ENCODE measurements at regions not wholly inside any gene's neighbourhood (a gene's known extent, or its start where the extent isn't known, plus 50 kb on each side); places are given as distances from the start of the nearest gene placed in this dataset.

DNA sequence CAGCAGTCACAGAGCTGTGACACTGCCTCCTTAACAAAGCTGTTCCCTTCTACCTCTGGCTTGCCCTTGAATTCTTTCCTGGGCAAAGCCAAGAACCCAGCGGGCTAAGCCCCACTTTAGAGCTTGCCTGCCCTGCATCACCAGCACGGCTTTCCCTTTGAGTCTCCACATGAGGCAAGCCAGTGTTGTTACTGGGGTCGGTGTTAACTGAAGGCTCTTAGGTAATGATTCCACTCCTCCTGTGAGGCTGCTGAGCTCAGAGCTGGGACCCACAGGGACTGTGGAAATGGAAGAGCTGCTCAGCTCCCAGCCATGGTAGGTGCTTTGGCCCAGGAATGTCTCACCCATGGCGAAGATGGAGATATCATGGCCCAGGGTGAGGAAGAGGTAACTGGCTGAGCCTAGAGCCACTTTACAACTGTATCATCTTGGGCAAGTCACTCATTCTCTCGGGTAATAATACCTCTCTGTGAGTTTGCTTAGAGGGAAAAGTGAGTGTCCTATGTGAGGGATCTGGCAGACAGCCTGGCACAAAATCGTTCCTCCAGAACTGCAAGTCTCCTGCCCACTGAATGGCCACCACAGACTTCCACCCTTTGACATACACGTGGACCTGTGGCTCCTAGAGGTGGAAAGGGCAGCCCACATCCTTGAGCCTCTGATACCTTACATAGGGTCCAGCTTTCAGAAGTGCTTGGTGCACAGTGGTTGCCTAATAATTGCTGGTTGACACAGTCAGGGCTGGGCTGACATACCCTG, 654.1 kb downstream of the PTPRU start:
- Histone ChIP-seq H3K27ac (ENCODE audit: low read depth, low read length) (no peak overlapping the region), H3K36me3 (ENCODE audit: insufficient read depth, low read length) (no peaks in the 10 kb centered on the region), H3K9ac (ENCODE audit: low read length) (no peak overlapping the region), H3K27me3 (ENCODE audit: control insufficient read depth in 1 of 2, insufficient read depth in 2 of 2, low read length in 2 of 2) (peaks cover 0 to 3% of the 10 kb centered on the region in 2 donors), H3K9me3 (ENCODE audit: low read length) (no peaks in the 10 kb centered on the region), H3K4me3 (ENCODE audit: low read depth in 1 of 2, low read length in 2 of 2) (no peak overlapping the region), H3K4me1 (ENCODE audit: insufficient read depth, low read length) (no peaks in the 10 kb centered on the region)

GRCh38 chr1:29889776-29890175, 653.5 kb downstream of the PTPRU start:
- Histone ChIP-seq H3K27me3 (ENCODE audit: control insufficient read depth in 1 of 2, insufficient read depth in 2 of 2, low read length in 2 of 2) (peaks cover 0 to 3% of the 10 kb centered on the region in 2 donors), H3K27ac (ENCODE audit: low read depth, low read length) (no peak overlapping the region), H3K9me3 (ENCODE audit: low read length) (no peaks in the 10 kb centered on the region), H3K4me3 (ENCODE audit: low read depth in 1 of 2, low read length in 2 of 2) (no peak overlapping the region), H3K36me3 (ENCODE audit: insufficient read depth, low read length) (no peaks in the 10 kb centered on the region), H3K4me1 (ENCODE audit: insufficient read depth, low read length) (no peaks in the 10 kb centered on the region), H3K9ac (ENCODE audit: low read length) (no peak overlapping the region)

DNA sequence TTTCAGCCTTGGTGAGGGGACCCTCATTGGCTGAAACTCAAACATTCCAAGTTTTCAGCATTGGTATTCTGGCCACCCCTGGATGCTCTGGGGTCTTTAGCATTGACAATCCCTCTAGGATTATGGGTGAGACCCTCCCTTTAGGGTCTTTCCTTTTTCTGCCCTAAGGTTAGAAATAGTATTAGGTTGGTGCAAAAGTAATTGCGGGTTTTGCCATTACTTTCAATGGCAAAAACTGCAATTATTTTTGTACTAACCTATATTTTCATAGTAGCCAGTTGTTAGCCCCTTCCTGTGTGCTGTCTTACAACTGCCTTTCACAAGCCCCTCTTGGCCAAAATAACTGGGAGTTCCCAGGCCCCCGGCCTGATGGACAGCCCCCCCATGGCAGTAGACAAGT, 648.4 kb downstream of the PTPRU start:
- Histone ChIP-seq H3K9me3 (ENCODE audit: low read length) (no peaks in the 10 kb centered on the region), H3K9ac (ENCODE audit: low read length) (no peak overlapping the region), H3K27me3 (ENCODE audit: control insufficient read depth in 1 of 2, insufficient read depth in 2 of 2, low read length in 2 of 2) (no peaks in the 10 kb centered on the region), H3K27ac (ENCODE audit: low read depth, low read length) (no peak overlapping the region), H3K36me3 (ENCODE audit: insufficient read depth, low read length) (no peaks in the 10 kb centered on the region), H3K4me1 (ENCODE audit: insufficient read depth, low read length) (no peaks in the 10 kb centered on the region), H3K4me3 (ENCODE audit: low read depth in 1 of 2, low read length in 2 of 2) (no peak overlapping the region)

- Histone ChIP-seq H3K9me3 (ENCODE audit: low read length) (no peaks in the 10 kb centered on the region), H3K27ac (ENCODE audit: low read depth, low read length) (no peak overlapping the region), H3K4me3 (ENCODE audit: low read depth in 1 of 2, low read length in 2 of 2) (no peak overlapping the region), H3K36me3 (ENCODE audit: insufficient read depth, low read length) (no peaks in the 10 kb centered on the region), H3K27me3 (ENCODE audit: control insufficient read depth in 1 of 2, insufficient read depth in 2 of 2, low read length in 2 of 2) (peaks cover 0 to 6% of the 10 kb centered on the region in 2 donors), H3K9ac (ENCODE audit: low read length) (no peak overlapping the region), H3K4me1 (ENCODE audit: insufficient read depth, low read length) (no peaks in the 10 kb centered on the region)
Observed at GRCh38 chr1:29883986-29884385, 647.7 kb downstream of the PTPRU start.

- Histone ChIP-seq H3K4me1 (ENCODE audit: insufficient read depth, low read length) (no peaks in the 10 kb centered on the region), H3K9me3 (ENCODE audit: low read length) (no peaks in the 10 kb centered on the region), H3K36me3 (ENCODE audit: insufficient read depth, low read length) (no peaks in the 10 kb centered on the region), H3K27me3 (ENCODE audit: control insufficient read depth in 1 of 2, insufficient read depth in 2 of 2, low read length in 2 of 2) (peaks cover 0 to 7% of the 10 kb centered on the region in 2 donors), H3K27ac (ENCODE audit: low read depth, low read length) (no peak overlapping the region), H3K9ac (ENCODE audit: low read length) (no peak overlapping the region), H3K4me3 (ENCODE audit: low read depth in 1 of 2, low read length in 2 of 2) (no peak overlapping the region)
Observed at GRCh38 chr1:29883411-29883832, 647.1 kb downstream of the PTPRU start.

- Histone ChIP-seq H3K9me3 (ENCODE audit: low read length) (no peaks in the 10 kb centered on the region), H3K4me1 (ENCODE audit: insufficient read depth, low read length) (no peaks in the 10 kb centered on the region), H3K4me3 (ENCODE audit: low read depth in 1 of 2, low read length in 2 of 2) (no peak overlapping the region), H3K27me3 (ENCODE audit: control insufficient read depth in 1 of 2, insufficient read depth in 2 of 2, low read length in 2 of 2) (peaks cover 0 to 7% of the 10 kb centered on the region in 2 donors), H3K27ac (ENCODE audit: low read depth, low read length) (no peak overlapping the region), H3K36me3 (ENCODE audit: insufficient read depth, low read length) (no peaks in the 10 kb centered on the region), H3K9ac (ENCODE audit: low read length) (no peak overlapping the region)
Observed at GRCh38 chr1:29880556-29880955, 644.2 kb downstream of the PTPRU start.

DNA sequence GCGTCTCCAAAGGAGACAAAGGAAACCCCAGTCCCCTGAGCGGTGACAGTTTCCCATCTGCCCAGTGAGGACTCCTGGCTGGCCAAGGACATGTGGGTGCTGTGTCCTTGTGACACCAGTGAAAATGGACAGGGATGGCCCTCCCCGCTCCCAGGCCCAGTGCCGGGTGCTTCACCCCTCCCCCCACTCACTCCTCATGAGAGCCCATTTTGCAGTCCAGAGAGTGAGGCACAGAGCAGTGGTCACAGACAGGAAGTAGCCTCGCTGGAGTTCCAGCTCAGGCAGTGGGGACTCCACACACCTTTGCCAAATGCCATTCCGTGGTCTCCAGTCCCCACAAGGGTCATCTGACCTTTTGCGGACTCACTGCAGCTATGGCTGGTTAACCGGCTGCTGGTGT, 642.9 kb downstream of the PTPRU start:
- Histone ChIP-seq H3K4me1 (ENCODE audit: insufficient read depth, low read length) (no peaks in the 10 kb centered on the region), H3K4me3 (ENCODE audit: low read depth in 1 of 2, low read length in 2 of 2) (no peak overlapping the region), H3K27ac (ENCODE audit: low read depth, low read length) (no peak overlapping the region), H3K36me3 (ENCODE audit: insufficient read depth, low read length) (no peaks in the 10 kb centered on the region), H3K9ac (ENCODE audit: low read length) (no peak overlapping the region), H3K9me3 (ENCODE audit: low read length) (no peaks in the 10 kb centered on the region), H3K27me3 (ENCODE audit: control insufficient read depth in 1 of 2, insufficient read depth in 2 of 2, low read length in 2 of 2) (peaks cover 0 to 7% of the 10 kb centered on the region in 2 donors)

GRCh38 chr1:29878501-29878900, 642.2 kb downstream of the PTPRU start:
- Histone ChIP-seq H3K4me1 (ENCODE audit: insufficient read depth, low read length) (no peaks in the 10 kb centered on the region), H3K9ac (ENCODE audit: low read length) (no peak overlapping the region), H3K4me3 (ENCODE audit: low read depth in 1 of 2, low read length in 2 of 2) (no peak overlapping the region), H3K36me3 (ENCODE audit: insufficient read depth, low read length) (no peaks in the 10 kb centered on the region), H3K27me3 (ENCODE audit: control insufficient read depth in 1 of 2, insufficient read depth in 2 of 2, low read length in 2 of 2) (peaks cover 0 to 7% of the 10 kb centered on the region in 2 donors), H3K9me3 (ENCODE audit: low read length) (no peaks in the 10 kb centered on the region), H3K27ac (ENCODE audit: low read depth, low read length) (no peak overlapping the region)

DNA sequence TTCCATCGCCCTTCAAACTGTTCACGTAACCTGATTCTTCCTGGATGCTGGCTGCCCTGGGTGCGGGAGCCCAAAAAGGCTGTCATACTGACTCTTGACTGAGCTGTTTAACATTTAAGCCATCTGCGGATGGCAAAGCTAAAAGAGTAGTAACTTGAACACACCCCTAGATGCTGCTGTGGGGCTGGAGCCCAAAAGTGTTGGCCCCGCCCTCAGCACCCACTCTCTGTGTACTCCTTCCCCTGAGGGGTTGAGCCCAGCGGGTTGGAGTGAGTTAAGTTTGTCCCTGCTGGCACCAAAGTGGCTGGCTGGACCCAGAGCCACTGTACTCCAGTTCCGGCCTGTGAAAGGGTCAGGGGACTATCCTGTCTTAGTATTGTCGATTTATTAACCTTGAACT, 640.6 kb downstream of the PTPRU start:
- Histone ChIP-seq H3K4me3 (ENCODE audit: low read depth in 1 of 2, low read length in 2 of 2) (no peak overlapping the region), H3K36me3 (ENCODE audit: insufficient read depth, low read length) (no peaks in the 10 kb centered on the region), H3K27ac (ENCODE audit: low read depth, low read length) (no peak overlapping the region), H3K27me3 (ENCODE audit: control insufficient read depth in 1 of 2, insufficient read depth in 2 of 2, low read length in 2 of 2) (peaks cover 0 to 7% of the 10 kb centered on the region in 2 donors), H3K4me1 (ENCODE audit: insufficient read depth, low read length) (no peaks in the 10 kb centered on the region), H3K9ac (ENCODE audit: low read length) (no peak overlapping the region), H3K9me3 (ENCODE audit: low read length) (no peaks in the 10 kb centered on the region)

DNA sequence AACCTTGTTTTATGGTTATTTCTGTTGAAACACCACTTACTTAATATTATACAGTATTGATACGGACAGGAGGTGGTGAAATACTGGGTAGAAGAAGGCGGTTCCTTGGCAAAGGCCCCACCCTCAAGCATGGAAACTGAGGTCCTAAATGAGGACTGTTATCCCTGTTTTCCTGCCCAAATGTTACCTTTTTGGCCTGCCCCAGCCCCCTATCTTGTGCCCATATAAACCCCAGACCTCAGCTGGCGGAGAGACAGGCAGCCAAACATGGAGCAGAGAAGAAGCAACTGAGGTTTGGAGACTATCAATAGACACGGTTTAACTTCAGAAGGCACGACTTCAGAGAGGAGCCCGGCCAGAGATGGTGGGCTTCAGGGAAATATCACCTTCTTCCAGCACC, 640.1 kb downstream of the PTPRU start:
- Histone ChIP-seq H3K27ac (ENCODE audit: low read depth, low read length) (no peak overlapping the region), H3K9me3 (ENCODE audit: low read length) (no peaks in the 10 kb centered on the region), H3K4me3 (ENCODE audit: low read depth in 1 of 2, low read length in 2 of 2) (no peak overlapping the region), H3K27me3 (ENCODE audit: control insufficient read depth in 1 of 2, insufficient read depth in 2 of 2, low read length in 2 of 2) (peaks cover 0 to 7% of the 10 kb centered on the region in 2 donors), H3K4me1 (ENCODE audit: insufficient read depth, low read length) (no peaks in the 10 kb centered on the region), H3K9ac (ENCODE audit: low read length) (no peak overlapping the region), H3K36me3 (ENCODE audit: insufficient read depth, low read length) (no peaks in the 10 kb centered on the region)

GRCh38 chr1:29875557-29876028, 639.3 kb downstream of the PTPRU start:
- Histone ChIP-seq H3K9me3 (ENCODE audit: low read length) (no peaks in the 10 kb centered on the region), H3K4me1 (ENCODE audit: insufficient read depth, low read length) (no peaks in the 10 kb centered on the region), H3K9ac (ENCODE audit: low read length) (no peak overlapping the region), H3K27me3 (ENCODE audit: control insufficient read depth in 1 of 2, insufficient read depth in 2 of 2, low read length in 2 of 2) (peaks cover 0 to 7% of the 10 kb centered on the region in 2 donors), H3K27ac (ENCODE audit: low read depth, low read length) (no peak overlapping the region), H3K4me3 (ENCODE audit: low read depth in 1 of 2, low read length in 2 of 2) (no peak overlapping the region), H3K36me3 (ENCODE audit: insufficient read depth, low read length) (no peaks in the 10 kb centered on the region)

DNA sequence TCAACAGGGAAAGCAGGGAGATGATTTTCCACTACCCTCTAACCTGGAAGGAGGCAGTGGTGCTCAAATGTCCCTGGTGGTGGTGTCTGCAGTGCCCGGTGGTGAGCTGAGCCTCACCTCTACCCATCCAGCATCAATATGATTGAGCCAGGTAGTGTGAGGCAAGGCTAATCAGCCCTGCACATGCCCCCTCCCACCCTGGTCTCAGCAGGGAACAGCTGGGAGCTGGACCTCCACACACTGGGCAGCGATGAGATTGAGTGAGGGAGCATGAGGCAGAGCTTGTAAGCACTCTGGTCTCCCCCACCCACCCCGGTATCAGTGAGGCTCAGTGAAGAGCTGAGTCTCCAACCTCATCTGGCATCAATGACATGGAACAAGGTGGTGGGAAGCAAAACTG, 634.3 kb downstream of the PTPRU start:
- no peak overlapping the region for H3K9ac ChIP-seq (ENCODE audit: low read length)
- H3K4me3 ChIP-seq (ENCODE audit: low read depth in 1 of 2, low read length in 2 of 2) = no peak overlapping the region
- H3K4me1 ChIP-seq (ENCODE audit: insufficient read depth, low read length) = no peaks in the 10 kb centered on the region
- H3K36me3 ChIP-seq (ENCODE audit: insufficient read depth, low read length) = no peaks in the 10 kb centered on the region
- no peak overlapping the region for H3K27ac ChIP-seq (ENCODE audit: low read depth, low read length)
- H3K9me3 ChIP-seq (ENCODE audit: low read length) = no peaks in the 10 kb centered on the region
- no peaks in the 10 kb centered on the region for H3K27me3 ChIP-seq (ENCODE audit: control insufficient read depth in 1 of 2, insufficient read depth in 2 of 2, low read length in 2 of 2)

Measured in muscle layer of colon (tissue), 2 donors.